GF-D8 (cell line): ENCODE measurements at regions not wholly inside any gene's neighbourhood (a gene's known extent, or its start where the extent isn't known, plus 50 kb on each side); places are given as distances from the start of the nearest gene placed in this dataset.

ENCODE experiments used
- DNase-seq: peaks from one replicate; lab custom pipeline; 2025; lab: John Stamatoyannopoulos, UW

DNA sequence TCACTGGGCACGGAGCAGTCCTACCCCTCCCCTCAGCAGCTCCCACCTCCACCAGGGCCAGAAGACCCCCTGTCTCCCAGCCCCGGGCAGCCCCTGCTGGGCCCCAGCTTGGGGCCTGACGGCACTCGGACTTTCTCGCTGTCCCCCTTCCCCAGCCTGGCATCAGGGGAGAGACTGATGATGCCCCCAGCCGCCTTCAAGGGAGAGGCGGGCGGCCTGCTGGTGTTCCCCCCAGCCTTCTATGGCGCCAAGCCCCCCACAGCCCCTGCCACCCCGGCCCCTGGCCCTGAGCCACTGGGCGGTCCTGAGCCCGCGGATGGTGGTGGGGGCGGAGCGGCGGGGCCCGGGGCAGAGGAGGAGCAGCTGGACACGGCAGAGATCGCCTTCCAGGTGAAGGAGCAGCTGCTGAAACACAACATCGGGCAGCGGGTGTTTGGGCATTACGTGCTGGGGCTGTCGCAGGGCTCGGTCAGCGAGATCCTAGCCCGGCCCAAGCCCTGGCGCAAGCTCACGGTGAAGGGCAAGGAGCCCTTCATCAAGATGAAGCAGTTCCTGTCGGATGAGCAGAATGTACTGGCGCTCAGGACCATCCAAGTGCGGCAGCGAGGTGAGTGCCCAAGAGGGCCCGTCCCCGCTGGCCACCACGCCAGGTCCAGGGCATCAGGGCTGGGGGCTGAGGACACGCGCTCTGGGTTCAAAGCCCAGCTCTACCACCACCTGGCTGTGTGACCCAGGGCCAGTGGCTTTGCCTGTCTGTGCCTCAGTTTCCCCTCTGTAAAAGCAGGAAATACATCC, 58.6 kb downstream of the PHETA1 start:
- no peak for DNase-seq

DNA sequence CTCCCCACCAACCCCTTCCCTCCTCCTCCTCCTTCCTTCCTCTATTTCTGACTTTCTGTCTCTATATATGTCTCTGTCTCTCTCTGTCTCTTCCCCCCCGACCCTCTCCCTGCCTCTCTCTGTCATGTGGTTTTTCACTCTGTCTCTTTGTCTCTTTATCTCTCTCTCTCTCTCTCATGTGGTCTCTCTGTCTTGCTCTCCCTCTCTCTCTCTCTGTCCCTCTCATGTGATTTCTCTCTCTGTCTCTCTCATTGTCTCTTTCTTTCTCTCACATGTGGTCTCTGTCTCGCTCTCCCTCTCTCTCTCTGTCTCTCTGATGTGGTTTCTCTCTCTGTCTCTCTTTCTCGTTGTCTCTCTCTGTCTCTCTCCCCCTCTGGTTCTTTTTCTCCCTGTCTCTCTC, 59.3 kb downstream of the PHETA1 start:
- no peak for DNase-seq

DNA sequence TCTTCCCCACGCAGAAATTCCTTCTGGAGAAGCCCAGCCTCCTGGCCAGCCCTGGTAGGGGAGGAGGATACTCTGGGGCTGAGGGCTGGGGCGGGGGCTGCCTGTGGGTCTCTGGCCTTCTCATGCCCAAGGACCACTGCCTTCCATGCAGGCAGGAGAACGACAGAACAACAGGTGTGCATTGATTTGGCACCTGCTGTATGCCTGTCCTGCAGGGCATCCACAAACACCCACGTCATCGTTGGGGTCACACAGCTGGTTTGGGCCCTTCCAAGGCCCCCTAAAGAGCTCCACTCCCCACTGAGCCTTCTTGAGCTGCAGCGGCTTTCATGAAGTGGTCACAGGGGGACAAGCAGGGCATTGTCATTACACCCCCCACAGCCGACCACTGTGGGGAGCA, 60.4 kb downstream of the PHETA1 start:
- no peak for DNase-seq

DNA sequence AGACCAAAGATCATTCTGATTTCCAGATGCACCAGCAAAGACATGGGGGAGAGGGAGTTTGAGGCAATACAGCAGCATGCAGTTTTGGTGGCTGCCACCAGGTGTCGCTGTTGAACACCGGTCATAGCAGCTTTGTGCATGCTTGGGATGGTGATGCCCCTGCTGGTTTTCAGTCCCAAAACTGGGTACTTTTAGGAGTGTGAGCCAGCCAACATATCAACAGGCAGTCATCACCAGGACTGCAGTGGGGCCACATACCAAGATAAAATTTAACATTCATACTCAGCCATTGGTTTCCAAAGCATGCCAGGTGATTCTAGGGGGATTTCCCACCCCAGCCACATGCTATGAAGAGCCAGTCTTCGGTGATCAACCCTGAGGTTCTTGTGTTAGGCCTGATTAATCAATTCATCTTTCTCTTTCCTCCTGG, 64.2 kb downstream of the PHETA1 start:
- no peak for DNase-seq

DNA sequence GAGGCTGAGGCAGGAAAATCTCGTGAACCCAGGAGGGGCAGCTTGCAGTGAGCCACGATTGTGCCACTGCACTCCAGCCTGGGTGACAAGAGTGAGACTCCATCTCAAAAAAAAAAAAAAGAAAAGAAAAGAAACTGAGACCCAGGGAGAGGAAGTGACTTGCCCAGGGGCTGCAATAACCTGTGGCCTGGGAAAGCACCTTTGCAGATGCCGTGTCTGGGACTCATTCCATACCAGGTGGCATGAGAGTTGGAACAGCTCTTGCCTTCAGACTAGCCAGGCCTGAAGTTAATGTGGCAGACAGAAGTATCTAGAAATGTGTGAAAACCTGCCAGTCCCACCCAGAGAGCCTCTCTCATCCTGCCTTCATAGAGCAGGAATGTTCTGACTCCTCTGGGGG, 65.4 kb downstream of the PHETA1 start:
- DNase-seq = no peak

DNA sequence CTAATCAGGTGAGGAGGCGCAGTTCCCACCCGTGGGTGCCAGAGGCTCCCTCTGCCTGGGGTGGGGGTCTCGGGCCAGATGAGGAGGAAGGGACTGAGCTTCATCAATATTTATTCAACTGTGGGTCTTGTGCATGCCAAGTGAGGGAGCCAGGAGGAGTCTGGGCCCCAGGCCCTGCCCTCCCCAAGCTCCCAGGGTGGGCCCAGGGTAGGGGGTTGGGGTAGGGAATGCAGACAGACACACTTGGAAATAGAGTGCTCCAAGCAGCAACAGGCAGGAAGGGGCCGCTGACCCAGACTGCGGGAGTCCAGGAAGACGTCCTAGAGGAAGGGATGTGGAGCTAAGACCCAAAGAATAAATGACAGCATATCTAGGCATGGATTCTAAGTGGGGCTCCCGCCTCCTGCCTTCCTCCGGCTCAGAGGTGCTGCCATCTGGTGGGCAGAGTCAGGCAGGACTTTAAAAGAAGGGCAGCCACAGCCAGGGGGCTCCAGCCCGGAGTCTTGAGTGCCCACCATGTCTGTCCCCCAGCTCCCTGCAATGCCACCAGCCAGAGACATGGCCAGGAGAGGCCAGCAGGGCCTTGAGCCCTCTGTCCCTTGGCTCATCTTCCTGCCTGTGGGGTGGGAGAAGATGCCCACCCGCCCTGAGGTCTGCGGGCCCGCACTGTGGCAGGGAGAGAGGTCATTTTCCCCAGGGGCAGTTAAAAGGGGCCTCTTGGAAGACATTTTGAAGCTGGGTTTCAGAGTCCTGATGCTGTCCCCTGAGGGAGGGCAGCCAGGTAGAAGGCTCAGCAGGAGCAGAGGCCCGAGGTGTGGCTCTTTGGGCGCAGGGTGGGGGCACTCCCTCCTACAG, 70.1 kb downstream of the PHETA1 start:
- no peak for DNase-seq

DNA sequence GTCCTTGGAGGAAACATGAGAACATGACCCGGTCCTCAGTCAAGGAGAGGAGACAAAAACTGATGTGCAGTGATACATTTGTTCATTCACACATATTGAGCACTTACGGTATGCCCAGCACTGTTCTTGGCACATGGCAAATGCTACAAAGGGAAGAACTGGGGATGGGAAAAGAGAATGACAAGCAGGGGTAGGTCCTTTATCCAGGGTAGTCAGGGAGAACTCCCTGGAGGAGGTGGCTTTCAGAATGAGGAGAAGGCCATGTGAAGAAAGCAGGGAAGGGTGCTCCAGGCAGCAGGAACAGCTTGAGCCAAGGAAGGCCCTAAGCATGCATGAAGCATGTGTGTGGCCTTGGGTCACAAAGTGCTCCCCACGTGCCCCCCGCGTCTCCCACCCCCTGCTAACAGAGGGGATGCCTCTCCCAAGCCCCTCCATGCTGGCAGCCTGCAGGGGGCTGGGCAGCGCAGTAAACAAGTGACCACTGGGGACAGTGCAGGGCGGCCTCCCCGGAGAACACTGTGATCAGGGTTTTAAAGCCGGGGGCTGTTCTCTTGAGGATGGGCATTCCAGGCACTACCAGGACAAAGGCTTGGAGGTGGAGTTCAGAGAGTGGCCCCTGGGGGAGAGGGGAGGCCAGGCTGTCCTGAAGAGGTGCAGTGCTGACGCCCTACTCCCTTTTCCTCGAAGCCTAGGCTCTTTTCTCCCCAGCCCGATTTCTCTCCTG, 71.0 kb downstream of the PHETA1 start:
- no peak for DNase-seq

DNA sequence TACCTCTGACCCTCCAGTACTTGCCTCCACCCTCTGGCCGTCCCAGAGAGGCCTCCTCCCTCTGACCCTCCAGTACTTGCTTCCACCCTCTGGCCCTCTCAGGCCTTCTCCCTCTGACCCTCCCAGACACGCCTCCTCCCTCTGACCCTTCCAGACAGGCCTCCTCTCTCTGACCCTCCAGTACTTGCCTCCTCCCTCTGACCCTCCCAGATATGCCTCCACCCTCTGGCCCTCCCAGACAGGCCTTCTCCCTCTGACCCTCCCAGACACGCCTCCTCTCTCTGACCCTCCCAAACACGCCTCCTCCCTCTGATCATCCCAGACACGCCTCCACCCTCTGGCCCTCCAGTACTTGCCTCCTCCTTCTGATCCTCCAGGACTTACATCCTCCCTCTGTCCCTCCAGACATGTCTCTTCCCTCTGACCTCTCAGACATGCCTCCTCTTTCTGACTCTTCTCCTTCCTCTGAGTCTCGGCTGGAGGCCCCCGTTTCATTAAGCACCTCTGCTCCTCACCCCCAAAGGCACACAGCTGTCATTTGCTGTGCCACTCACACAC, 71.9 kb downstream of the PHETA1 start:
- DNase-seq = no peak

DNA sequence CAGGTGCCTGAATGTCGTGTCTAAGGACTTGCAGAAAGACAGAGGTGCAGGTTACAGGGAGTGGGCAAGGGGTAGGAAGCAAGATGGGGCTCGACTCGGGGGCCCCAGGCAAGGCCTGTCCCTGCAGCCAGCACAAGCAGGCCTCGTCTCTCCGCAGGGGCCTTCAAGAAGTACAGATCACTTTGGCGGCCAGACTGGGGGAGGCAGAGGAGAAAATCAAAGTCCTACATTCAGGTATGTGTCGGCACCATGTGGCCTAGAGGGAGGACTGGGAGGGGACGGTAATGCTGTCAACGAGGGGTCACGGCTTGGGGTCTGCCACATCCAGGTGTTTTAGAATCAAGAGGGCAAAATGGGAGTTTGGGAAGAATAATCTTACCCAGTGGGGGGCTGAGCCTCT, 73.7 kb downstream of the PHETA1 start:
- DNase-seq = no peak

DNA sequence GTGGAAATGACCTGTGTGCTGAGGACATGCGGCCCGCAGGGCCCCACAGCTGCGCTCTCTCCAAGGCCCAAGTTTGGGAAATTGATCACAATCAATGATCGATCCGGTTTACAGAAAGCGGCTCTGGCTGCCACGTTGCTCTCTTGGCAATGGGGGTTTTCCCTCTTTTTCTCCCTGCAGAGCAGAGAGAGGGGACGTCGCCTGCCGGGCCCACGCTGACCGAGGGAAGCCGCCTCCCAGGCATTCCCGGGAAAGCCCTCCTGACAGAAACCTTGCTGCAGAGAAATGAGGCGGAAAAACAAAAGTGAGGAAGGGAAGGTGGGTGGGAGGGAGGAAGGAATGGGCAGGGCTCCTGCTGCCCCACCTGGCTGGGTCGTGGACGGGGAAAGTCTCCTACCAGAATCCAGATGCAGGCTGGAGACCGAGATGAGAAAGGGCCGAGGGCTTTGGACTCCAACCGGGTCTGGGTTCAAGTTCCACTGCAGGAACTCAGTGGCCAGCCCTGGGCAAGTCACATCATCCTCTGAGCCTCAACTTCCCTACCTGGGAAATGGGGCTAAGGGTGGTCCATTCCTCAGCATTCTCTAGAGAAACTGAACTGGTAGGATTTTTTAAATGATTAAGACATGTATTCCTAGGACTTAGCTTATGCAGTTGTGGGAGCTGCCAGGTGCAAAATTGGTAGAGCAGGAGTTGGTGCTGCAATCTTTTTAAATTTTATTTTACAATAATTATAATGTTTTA, 75.5 kb downstream of the PHETA1 start:
- no peak for DNase-seq

DNA sequence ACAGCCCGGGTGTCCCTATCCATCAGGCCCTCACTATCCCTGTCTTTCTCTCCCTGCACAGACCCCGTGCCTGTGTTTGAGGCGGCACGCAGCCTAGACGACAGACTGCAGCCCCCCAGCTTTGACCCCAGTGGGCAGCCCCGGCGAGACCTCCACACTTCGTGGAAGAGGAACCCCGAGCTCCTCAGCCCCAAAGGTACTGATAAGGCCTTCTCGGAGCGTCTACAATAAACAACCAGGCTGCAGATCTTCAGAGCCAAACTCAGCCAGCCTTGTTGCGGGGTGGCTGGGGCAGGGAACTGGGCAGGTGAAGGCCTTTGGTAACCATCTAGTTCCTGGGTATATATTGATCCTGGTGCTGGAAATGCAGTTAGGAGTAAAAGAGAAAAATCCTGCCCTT, 77.5 kb downstream of the PHETA1 start:
- DNase-seq = no peak

DNA sequence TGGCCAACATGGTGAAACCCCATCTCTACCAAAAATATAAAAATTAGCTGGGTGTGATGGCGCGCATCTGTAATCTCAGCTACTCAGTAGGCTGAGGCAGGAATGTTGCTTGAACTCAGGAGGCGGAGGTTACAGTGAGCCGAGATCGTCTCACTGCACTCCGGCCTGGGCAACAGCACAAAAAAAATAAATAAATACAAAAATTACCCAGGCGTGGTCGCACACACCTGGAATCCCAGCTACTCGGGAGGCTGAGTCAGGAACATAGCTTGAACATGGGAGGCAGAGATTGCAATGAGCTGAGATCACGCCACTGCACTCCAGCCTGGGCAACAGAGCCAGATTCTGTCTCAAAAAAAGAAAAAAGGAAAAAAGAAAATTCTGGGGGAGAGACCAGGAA, 80.1 kb downstream of the PHETA1 start:
- no peak for DNase-seq

DNA sequence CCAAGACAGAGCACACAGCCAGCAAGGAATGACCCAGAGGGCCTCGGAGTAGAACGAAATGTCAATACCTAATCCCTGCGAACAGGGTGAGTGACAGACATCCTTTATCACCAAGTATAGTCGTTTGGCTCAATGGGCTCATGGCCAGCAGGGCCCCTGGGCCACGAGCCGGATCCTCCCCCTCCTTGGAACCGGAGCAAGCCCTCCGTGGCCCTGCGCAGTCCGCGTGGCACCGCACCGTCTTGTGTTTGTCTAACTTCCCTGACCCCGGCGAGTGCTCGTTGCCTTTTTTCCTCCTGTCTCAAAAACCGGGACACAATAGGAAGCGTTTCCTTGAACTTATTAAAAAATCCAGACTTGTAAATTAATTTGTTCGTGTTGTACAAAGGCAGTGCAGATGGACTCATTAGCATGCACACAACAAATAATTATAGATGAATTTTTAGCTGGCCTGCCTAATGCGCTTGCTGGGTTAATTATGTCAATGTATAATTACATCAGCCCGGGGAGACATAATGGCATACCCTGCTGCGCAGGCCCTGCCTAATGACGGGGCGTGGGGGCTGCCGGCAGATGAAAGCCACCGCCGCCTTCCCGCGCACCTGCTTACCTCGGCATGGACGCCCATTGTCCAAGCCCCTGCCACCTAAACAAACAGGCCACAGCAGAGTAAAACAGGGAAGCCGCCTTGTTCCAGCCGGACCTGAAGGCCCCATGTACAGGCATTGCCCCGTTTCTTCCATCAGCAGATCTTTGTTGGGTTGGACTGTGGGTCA, 81.6 kb downstream of the PHETA1 start:
- DNase-seq = no peak

DNA sequence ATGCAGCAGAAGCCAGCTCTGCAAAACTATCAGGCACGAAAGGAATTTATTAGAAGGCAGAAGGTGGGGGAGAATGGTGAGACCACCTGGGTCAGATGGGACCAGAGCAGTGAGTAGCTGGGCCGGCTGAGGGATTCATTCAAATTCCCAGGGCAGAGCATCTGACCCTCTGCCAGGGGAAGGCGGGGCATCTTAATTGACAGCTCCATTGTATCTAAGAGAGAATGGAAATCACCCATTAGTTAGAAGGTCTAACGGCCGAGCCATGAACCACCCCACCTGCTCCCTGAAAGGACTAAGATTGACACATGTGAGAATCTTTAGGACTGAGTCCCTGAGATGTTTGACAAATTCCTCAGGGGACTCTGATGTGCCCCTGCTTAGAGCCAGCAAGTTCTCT, 83.7 kb downstream of the PHETA1 start:
- no peak for DNase-seq

DNA sequence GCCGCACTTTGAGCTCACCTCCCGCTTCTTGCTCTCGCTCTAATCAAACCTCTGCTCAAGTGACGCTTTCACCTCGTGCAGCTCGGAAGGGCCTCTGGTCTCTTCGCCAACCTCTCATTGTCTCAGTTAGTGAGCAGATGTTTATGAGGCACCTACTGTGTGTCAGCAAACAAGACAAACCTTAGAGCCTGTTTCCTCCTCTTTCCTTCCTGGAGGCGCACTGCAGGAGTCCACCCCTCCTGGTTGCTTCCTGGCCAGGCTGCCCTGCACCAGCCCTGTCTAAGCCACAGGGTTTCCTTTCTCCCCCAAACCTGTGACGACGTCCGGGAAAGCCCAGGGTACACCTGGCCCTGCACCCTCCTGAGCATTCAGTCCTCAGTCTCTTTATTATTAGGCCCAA, 84.2 kb downstream of the PHETA1 start:
- no peak for DNase-seq

DNA sequence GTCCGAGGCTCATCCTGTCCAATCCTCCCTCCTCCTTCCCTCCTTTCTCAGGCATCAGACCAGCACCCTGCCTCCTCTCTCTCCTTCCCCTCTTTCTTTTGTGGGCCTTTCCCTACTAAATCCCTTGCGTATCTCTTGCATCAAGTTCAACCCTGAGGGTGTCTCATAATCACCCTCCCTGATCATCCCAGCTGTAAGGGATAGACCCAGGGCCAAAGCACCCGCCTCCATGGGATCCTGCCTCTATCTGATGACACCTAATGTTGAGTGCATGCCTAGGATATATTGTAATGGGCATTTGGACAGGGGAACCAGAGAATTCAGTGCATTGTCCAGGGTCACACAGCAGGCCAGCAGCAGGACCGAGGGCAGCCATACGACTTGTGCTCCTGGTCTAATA, 84.9 kb downstream of the PHETA1 start:
- DNase-seq = no peak

DNA sequence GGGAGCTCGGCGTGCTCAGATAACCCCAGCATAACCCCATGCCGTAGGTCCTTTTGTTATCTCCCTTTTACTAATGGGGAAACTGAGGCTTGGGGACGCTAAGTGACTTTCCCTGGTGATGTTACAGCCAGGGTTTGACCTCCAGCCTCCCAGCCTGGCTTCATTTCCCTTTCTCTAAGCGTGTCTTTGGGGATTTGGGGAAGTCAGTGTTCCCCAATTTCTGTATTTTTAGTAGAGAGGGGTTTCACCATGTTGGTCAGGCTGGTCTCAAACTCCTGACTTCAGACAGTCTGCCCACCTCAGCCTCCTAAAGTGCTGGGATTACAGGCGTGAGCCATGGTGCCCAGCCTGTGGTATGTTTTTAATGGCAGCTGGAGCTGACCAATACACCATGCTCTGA, 85.4 kb downstream of the PHETA1 start:
- DNase-seq = no peak

DNA sequence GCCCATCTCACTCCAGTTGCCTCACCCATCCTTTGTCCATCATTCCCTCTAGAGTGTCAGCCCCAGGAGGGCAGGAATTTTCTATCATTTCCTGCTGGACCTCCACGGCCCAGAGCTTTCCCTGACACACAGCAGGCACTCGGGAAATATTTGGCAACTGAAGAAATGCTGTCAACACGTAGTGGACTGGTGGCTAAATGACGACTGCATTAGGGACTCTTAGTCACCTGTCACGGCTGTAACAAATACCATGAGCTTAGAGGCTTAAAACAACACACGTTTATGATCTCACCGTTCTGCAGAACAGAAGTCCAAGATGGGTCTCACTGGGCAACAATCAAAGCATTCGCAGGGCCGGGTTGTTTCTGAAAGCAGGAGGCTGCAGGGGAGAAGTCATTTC, 91.3 kb downstream of the PHETA1 start:
- no peak for DNase-seq

DNA sequence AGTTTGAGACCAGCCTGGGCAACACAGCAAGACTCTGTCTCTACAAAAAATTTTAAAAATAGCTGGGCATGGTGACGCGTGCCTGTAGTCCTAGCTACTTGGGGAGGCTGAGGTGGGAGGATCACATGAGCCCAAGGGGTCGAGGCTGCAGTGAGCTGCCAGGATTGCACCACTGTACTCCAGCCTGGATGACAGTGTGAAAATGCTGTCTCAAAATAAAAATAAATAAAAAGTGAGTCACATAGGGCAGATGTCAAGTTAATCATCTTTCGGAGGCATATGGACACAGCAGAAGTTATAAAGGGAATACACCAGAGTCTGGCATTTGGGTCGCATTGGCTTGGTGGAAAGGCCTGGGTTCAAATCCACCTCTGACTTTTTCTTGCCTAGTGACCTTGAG, 92.7 kb downstream of the PHETA1 start:
- DNase-seq = no peak

DNA sequence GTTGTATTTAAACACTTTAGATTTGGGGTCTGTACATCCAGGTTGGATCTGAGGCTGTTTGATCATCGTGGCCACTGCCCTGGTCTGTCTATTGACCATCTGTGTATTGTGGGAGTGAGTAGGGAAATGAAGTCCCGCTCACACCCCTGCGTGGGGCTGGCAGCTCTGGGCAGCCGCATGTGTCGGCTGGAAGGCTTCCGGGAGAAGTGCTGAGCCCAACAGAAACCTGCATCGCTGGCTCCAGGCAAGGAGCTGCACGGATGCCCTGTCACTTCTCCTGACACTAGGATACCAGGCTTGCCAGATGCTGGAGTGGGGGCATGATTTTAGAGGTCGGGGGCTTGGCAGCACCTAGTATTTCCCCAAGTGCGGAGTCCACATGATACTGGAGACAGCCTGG, 93.6 kb downstream of the PHETA1 start:
- no peak for DNase-seq

DNA sequence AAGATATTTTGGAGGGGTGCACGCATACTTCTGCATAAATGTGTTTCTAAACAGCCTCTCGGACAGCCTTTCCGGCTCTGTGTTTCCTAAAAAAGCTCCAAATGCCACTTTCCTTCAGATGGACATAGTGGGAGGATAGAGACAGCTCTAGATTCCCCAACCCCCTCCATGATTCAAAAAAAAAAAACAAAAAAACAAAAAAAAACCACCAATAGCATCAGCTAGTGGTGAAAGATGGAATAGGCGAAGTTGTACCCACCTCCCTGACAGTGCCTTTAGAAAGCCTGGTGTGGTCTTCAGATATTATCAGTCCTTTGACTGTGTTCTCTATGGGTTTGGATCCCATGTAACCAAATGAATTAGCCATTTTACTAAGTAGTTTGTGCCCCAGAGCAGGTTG, 94.1 kb downstream of the PHETA1 start:
- DNase-seq = no peak
